Lung (tissue), 11 donors: ENCODE measurements at regions not wholly inside any gene's neighbourhood (a gene's known extent, or its start where the extent isn't known, plus 50 kb on each side); places are given as distances from the start of the nearest gene placed in this dataset.

Experiments used
- ATAC-seq: fragments of 200-7000 bp; cut with Tn5 transposase; one replicate; pipeline ENCODE4 v1.9.1; 2020; ENCODE audit warnings: moderate number of reproducible peaks; ENCODE audit not compliant: insufficient read depth, low FRiP score
- DNase-seq, 3 donors: peaks; one replicate each; pipeline ENCODE4 v3.0.0-alpha.2; 2013 to 2017
- H3K27ac ChIP-seq, 2 donors: one replicate each; pipeline ENCODE4 v1.5.1; 2013; ENCODE audit warnings: mild to moderate bottlenecking in 2 of 2, moderate library complexity in 2 of 2, control low read depth in 1 of 2, inconsistent platforms in 1 of 2, low read depth in 1 of 2, low read length in 1 of 2
- H3K27me3 ChIP-seq, 3 donors: one replicate each; pipeline ENCODE4 v1.5.1; 2013; ENCODE audit warnings: low read length in 2 of 3; ENCODE audit not compliant: control insufficient read depth in 3 of 3, insufficient read depth in 3 of 3
- H3K36me3 ChIP-seq, 4 donors: one replicate each; pipeline ENCODE4 v1.5.1; 2013; ENCODE audit warnings: low read length in 4 of 4, mild to moderate bottlenecking in 1 of 4, moderate library complexity in 1 of 4; ENCODE audit not compliant: control insufficient read depth in 4 of 4, insufficient read depth in 4 of 4
- H3K4me1 ChIP-seq, 5 donors: one replicate each; pipeline ENCODE4 v1.5.1; 2013; ENCODE audit warnings: low read length in 5 of 5, mild to moderate bottlenecking in 2 of 5, moderate library complexity in 1 of 5; ENCODE audit not compliant: control insufficient read depth in 5 of 5, insufficient read depth in 5 of 5
- H3K4me3 ChIP-seq: one replicate; pipeline ENCODE4 v1.5.1; 2013; ENCODE audit warnings: mild to moderate bottlenecking, control low read depth, moderate library complexity
- H3K9ac ChIP-seq, 2 donors: one replicate each; pipeline ENCODE4 v1.5.1; 2013; ENCODE audit warnings: low read length in 2 of 2, control low read depth in 1 of 2; ENCODE audit not compliant: insufficient read depth in 1 of 2
- H3K9me3 ChIP-seq, 4 donors: one replicate each; pipeline ENCODE4 v1.5.1; 2013; ENCODE audit warnings: low read length in 3 of 4, mild to moderate bottlenecking in 1 of 4, moderate library complexity in 1 of 4; ENCODE audit not compliant: control insufficient read depth in 4 of 4, insufficient read depth in 3 of 4
- WGBS, 2 donors: extraction: QIAGEN DNeasy Blood & Tissue Kit; methylation state at CpG; one replicate each; pipeline ENCODE4 v1.1.7; 2013; 5-methylcytosine and 5-hydroxymethylcytosine counted together
- TF ChIP-seq, protein P1 (sequence below): IDR thresholded peaks from 2 replicates; pipeline ENCODE4 v1.5.1; 2012; ENCODE audit warnings: mild to moderate bottlenecking; ENCODE audit errors: control extremely low read depth, extremely low read depth
- donor health status: control.
- donor health status: control.
- donor health status: Bipolar disorder and iron deficiency.
- donor health status: healthy.
- donor health status: DM: yes; HTN: yes; CAD: no.

DNA sequence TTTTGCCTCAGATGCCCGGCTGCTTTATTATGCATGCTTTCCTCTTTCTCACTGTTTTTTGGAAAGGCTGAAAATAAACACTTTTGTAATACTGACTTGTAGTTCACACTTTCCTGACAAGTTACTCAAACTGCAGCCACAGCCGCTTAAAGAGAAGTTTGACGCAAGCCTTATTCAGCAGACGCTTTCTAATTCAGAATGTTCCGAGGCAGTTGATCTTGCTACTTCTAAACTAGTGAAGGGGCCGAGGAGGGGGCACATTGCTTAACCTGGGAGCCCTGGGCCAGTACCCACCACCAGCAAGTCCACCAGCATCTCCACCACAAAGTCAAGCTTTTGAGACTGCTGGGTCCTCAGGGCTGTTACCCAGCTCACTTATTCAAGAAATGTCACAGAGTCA, 71.8 kb upstream of the SPRED2 start:
- 75 to 87% methylated on average over 6 of the region's 6 CpGs for WGBS, 2 donors
- TF ChIP-seq, protein P1, sequence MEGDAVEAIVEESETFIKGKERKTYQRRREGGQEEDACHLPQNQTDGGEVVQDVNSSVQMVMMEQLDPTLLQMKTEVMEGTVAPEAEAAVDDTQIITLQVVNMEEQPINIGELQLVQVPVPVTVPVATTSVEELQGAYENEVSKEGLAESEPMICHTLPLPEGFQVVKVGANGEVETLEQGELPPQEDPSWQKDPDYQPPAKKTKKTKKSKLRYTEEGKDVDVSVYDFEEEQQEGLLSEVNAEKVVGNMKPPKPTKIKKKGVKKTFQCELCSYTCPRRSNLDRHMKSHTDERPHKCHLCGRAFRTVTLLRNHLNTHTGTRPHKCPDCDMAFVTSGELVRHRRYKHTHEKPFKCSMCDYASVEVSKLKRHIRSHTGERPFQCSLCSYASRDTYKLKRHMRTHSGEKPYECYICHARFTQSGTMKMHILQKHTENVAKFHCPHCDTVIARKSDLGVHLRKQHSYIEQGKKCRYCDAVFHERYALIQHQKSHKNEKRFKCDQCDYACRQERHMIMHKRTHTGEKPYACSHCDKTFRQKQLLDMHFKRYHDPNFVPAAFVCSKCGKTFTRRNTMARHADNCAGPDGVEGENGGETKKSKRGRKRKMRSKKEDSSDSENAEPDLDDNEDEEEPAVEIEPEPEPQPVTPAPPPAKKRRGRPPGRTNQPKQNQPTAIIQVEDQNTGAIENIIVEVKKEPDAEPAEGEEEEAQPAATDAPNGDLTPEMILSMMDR = no peak
- ATAC-seq = no peak

DNA sequence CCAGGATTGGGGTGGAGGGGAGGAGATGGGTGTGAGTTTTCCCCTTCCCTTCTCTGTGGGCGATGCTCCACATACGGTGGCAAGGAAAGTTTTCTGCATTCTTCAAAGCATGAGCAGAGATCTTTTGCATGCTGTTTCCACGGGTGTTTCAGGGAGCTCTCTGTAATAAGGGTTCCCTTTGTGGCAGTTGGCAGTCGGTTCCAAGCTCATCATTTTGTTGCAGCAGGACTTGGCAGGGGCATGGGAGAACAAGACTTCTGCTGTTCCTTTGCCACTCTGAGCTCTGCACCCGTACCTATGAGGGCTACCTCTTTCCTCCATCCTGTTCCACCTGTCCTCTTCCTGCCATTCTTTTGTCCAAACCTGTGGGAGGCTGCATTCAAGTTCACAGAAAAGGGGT, 71.3 kb upstream of the SPRED2 start:
- no peak for DNase-seq
- no peak for ATAC-seq
- peaks cover 0 to 11% (median 0%) of the 10 kb centered on the region in 5 donors for H3K4me1 ChIP-seq
- TF ChIP-seq, protein P1 = no peak
- H3K36me3 ChIP-seq = no peaks in the 10 kb centered on the region
- H3K27me3 ChIP-seq = no peaks in the 10 kb centered on the region
- no peaks in the 10 kb centered on the region for H3K9me3 ChIP-seq
- no peak overlapping the region for H3K9ac ChIP-seq
- no peak overlapping the region for H3K4me3 ChIP-seq
- WGBS, 2 donors = 80 to 88% methylated on average over 5 of the region's 5 CpGs
- no peak overlapping the region for H3K27ac ChIP-seq

More for the DNA sequence above, 71.8 kb upstream of the SPRED2 start:
- H3K27me3 ChIP-seq = no peaks in the 10 kb centered on the region
- no peak overlapping the region for H3K27ac ChIP-seq
- H3K9me3 ChIP-seq = no peaks in the 10 kb centered on the region
- no peaks in the 10 kb centered on the region for H3K36me3 ChIP-seq
- no peak overlapping the region for H3K4me3 ChIP-seq
- peaks cover 0 to 11% (median 0%) of the 10 kb centered on the region in 5 donors for H3K4me1 ChIP-seq
- peak in 1 of 3 donors; percentile 22 for DNase-seq
- H3K9ac ChIP-seq = no peak overlapping the region

DNA sequence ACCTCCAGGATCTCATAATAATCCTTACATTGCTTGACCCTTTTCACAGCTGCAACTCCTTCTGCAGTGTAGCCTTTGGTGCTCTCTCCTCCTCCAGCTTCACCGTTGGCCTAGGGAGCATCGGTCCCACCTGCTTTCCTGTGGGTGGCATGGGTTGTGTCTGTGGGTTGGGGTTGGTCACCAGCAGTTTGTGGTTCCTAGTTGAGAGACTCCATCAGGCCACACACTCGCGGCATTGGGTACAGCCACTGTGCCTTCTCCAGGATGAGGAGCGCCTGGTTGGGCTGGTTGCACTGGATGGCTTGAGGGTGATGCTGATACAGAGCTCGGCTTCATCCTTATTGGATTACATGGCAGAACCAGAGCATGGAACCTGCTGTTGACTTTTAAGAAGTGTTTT, 69.4 kb upstream of the SPRED2 start:
- 92 to 99% methylated on average over 6 of the region's 6 CpGs for WGBS, 2 donors
- TF ChIP-seq, protein P1 = no peak
- DNase-seq (no peak), ATAC-seq (no peak)
- Histone ChIP-seq H3K27me3 (no peaks in the 10 kb centered on the region), H3K4me3 (no peak overlapping the region), H3K27ac (no peak overlapping the region), H3K9ac (no peak overlapping the region), H3K4me1 (peaks cover 0 to 11% (median 0%) of the 10 kb centered on the region in 5 donors), H3K9me3 (no peaks in the 10 kb centered on the region), H3K36me3 (no peaks in the 10 kb centered on the region)

DNA sequence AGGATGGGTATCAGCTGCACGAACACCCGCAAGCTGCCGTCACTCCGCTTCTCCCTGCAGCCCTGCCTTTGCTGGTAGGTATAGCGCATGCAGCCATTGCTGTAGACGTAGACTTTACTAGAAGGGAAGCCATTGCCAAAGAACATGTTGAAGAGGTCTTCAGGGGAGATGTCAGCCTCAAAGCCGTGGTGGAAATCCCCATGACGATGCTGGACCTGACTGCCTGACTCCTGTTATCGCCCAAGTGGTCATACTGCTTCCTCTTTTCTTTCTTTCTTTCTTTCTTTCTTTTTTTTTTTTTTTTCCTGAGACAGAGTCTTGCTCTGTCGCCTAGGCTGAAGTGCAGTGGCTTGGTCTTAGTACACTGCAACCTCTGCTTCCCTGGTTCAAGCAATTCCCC, 68.7 kb upstream of the SPRED2 start:
- no peak overlapping the region for H3K9ac ChIP-seq
- no peak for ATAC-seq
- H3K4me1 ChIP-seq = peaks cover 0 to 11% (median 0%) of the 10 kb centered on the region in 5 donors
- H3K9me3 ChIP-seq = no peaks in the 10 kb centered on the region
- TF ChIP-seq, protein P1 = no peak
- H3K36me3 ChIP-seq = no peaks in the 10 kb centered on the region
- no peak for DNase-seq
- 95% methylated on average over 10 of the region's 10 CpGs for WGBS, 2 donors
- no peak overlapping the region for H3K4me3 ChIP-seq
- H3K27me3 ChIP-seq = no peaks in the 10 kb centered on the region
- H3K27ac ChIP-seq = no peak overlapping the region
